ENCODE measurements at regions not wholly inside any gene's neighbourhood (a gene's known extent, or its start where the extent isn't known, plus 50 kb on each side); places are given as distances from the start of the nearest gene placed in this dataset.
"Not testable (repeated sequence)": the region's sequence is repeated elsewhere in the genome, so short reads cannot be mapped to it uniquely, and the experiment has no call there.

- CTCF ChIA-PET; intact Hi-C loops (cut with micrococcal nuclease); POLR2A ChIA-PET; dilution Hi-C loops (cut with MboI; ENCODE audit: extremely low pct_ligation_motif_present, low sequenced_read_pairs); H3K36me3 ChIP-seq (ENCODE audit: control insufficient read depth in 2 of 2, extremely low read depth in 1 of 2, insufficient read depth in 2 of 2, low read length in 2 of 2); H3K27ac ChIP-seq (ENCODE audit: insufficient read depth, low read depth, low read length); H3K4me1 ChIP-seq (ENCODE audit: control insufficient read depth, extremely low read depth, insufficient read depth, low read length); H3K79me2 ChIP-seq (ENCODE audit: control insufficient read depth, insufficient read depth, low read length); H4K20me1 ChIP-seq (replicated peaks; ENCODE audit: control insufficient read depth, extremely low read depth, insufficient read depth, low read length); FAIRE-seq; H2AFZ ChIP-seq (ENCODE audit: low read depth, low read length); H3K27me3 ChIP-seq (ENCODE audit: control insufficient read depth in 2 of 2, insufficient read depth in 2 of 2, low read length in 2 of 2); H3K4me2 ChIP-seq (ENCODE audit: insufficient read depth, low read length); H3K4me3 ChIP-seq (replicated peaks in 1 of 3; ENCODE audit: insufficient read depth in 1 of 3, low read depth in 1 of 3, low read length in 3 of 3); DNase-seq (ENCODE audit: low read depth, low spot score); H3K9me1 ChIP-seq (replicated peaks; ENCODE audit: control insufficient read depth, extremely low read depth, insufficient read depth, low read length); H3K9me3 ChIP-seq (replicated peaks; ENCODE audit: control insufficient read depth, insufficient read depth, low read length); BruUV-seq (replicated peaks); H3K9ac ChIP-seq (replicated peaks; ENCODE audit: extremely low read depth, insufficient read depth, low read length): not testable (repeated sequence)
Observed at GRCh38 chr3:193003624-193004023, 86.0 kb upstream of the MB21D2 start.

- BruUV-seq (replicated peaks) = no TSS peak
- Histone ChIP-seq H3K9ac (replicated peaks; ENCODE audit: extremely low read depth, insufficient read depth, low read length) (no peak overlapping the region), H3K9me1 (replicated peaks; ENCODE audit: control insufficient read depth, extremely low read depth, insufficient read depth, low read length) (no peaks in the 10 kb centered on the region), H3K27me3 (ENCODE audit: control insufficient read depth in 2 of 2, insufficient read depth in 2 of 2, low read length in 2 of 2) (peaks cover 0 to 3% of the 10 kb centered on the region in 2 experiments), H3K4me2 (ENCODE audit: insufficient read depth, low read length) (no peak overlapping the region), H3K79me2 (ENCODE audit: control insufficient read depth, insufficient read depth, low read length) (no peaks in the 10 kb centered on the region), H3K36me3 (ENCODE audit: control insufficient read depth in 2 of 2, extremely low read depth in 1 of 2, insufficient read depth in 2 of 2, low read length in 2 of 2) (no peaks in the 10 kb centered on the region), H4K20me1 (replicated peaks; ENCODE audit: control insufficient read depth, extremely low read depth, insufficient read depth, low read length) (no peaks in the 10 kb centered on the region), H2AFZ (ENCODE audit: low read depth, low read length) (no peak overlapping the region), H3K4me1 (ENCODE audit: control insufficient read depth, extremely low read depth, insufficient read depth, low read length) (no peaks in the 10 kb centered on the region), H3K27ac (ENCODE audit: insufficient read depth, low read depth, low read length) (no peak overlapping the region), H3K9me3 (replicated peaks; ENCODE audit: control insufficient read depth, insufficient read depth, low read length) (no peaks in the 10 kb centered on the region), H3K4me3 (replicated peaks in 1 of 3; ENCODE audit: insufficient read depth in 1 of 3, low read depth in 1 of 3, low read length in 3 of 3) (no peak overlapping the region)
- FAIRE-seq (no peak), DNase-seq (ENCODE audit: low read depth, low spot score) (no peak)
- dilution Hi-C loops (cut with MboI; ENCODE audit: extremely low pct_ligation_motif_present, low sequenced_read_pairs) (no loop called here), intact Hi-C loops (cut with micrococcal nuclease) (no loop called here)
- CTCF ChIA-PET = no interaction called here
- POLR2A ChIA-PET = no interaction called here
- TF ChIP-seq JUN (IDR thresholded peaks at IDR 0.05; ENCODE audit: borderline replicate concordance, insufficient read depth, insufficient read length, low read depth) = no peak
- TF ChIP-seq POLR2A (IDR thresholded peaks at IDR 0.05; ENCODE audit: low read depth, low read length) = no peak
- TF ChIP-seq MAX (IDR thresholded peaks at IDR 0.05; ENCODE audit: insufficient read depth, insufficient read length) = no peak
- no peak for TF ChIP-seq GATA2 (IDR thresholded peaks at IDR 0.05; ENCODE audit: insufficient read depth, insufficient read length, low read depth, low read length)
- TF ChIP-seq POLR2AphosphoS5 (IDR thresholded peaks at IDR 0.05; ENCODE audit: insufficient read depth, low read depth, low read length) = no peak
Observed at GRCh38 chr3:193008654-193009053, 91.0 kb upstream of the MB21D2 start.
